ENCODE measurements at regions not wholly inside any gene's neighbourhood (a gene's known extent, or its start where the extent isn't known, plus 50 kb on each side); places are given as distances from the start of the nearest gene placed in this dataset.

GRCh38 chr2:107306881-107307280, 420.9 kb upstream of the ST6GAL2 start:
- DNase-seq (ENCODE audit: low read depth), result no peak

- DNase-seq (ENCODE audit: low read depth), result no peak
Observed at GRCh38 chr2:107308835-107309234, 422.9 kb upstream of the ST6GAL2 start.

- DNase-seq (ENCODE audit: low read depth), result no peak
Observed at GRCh38 chr2:107312240-107312639, 426.3 kb upstream of the ST6GAL2 start.

GRCh38 chr2:107313316-107313715, 427.3 kb upstream of the ST6GAL2 start:
- DNase-seq (ENCODE audit: low read depth), result no peak

- DNase-seq (ENCODE audit: low read depth), result no peak
Observed at GRCh38 chr2:107320881-107321280, 434.9 kb upstream of the ST6GAL2 start.

- DNase-seq (ENCODE audit: low read depth), result no peak
Observed at GRCh38 chr2:107322416-107322815, 436.4 kb upstream of the ST6GAL2 start.

GRCh38 chr2:107323946-107324565, 438.1 kb upstream of the ST6GAL2 start:
- peak; percentile 26 for DNase-seq (ENCODE audit: low read depth)

- DNase-seq (ENCODE audit: low read depth), result peak; percentile 82
Observed at GRCh38 chr2:107325981-107326786, 440.2 kb upstream of the ST6GAL2 start.

- DNase-seq (ENCODE audit: low read depth), result no peak
Observed at GRCh38 chr2:107334306-107334705, 448.3 kb upstream of the ST6GAL2 start.

GRCh38 chr2:107336526-107336925, 450.6 kb upstream of the ST6GAL2 start:
- DNase-seq (ENCODE audit: low read depth), result no peak

- no peak for DNase-seq (ENCODE audit: low read depth)
Observed at GRCh38 chr2:107337209-107337898, 451.4 kb upstream of the ST6GAL2 start.

- no peak for DNase-seq (ENCODE audit: low read depth)
Observed at GRCh38 chr2:107338059-107338458, 452.1 kb upstream of the ST6GAL2 start.

- DNase-seq (ENCODE audit: low read depth), result no peak
Observed at GRCh38 chr2:107338571-107338970, 452.6 kb upstream of the ST6GAL2 start.

GRCh38 chr2:107340955-107341354, 455.0 kb upstream of the ST6GAL2 start:
- no peak for DNase-seq (ENCODE audit: low read depth)

- DNase-seq (ENCODE audit: low read depth), result no peak
Observed at GRCh38 chr2:107349329-107349728, 463.4 kb upstream of the ST6GAL2 start.

- DNase-seq (ENCODE audit: low read depth), result no peak
Observed at GRCh38 chr2:107354175-107354574, 468.2 kb upstream of the ST6GAL2 start.

GRCh38 chr2:107358362-107358761, 468.3 kb upstream of the RGPD4 start:
- no peak for DNase-seq (ENCODE audit: low read depth)

GRCh38 chr2:107359021-107359420, 467.7 kb upstream of the RGPD4 start:
- DNase-seq (ENCODE audit: low read depth), result no peak

- DNase-seq (ENCODE audit: low read depth), result no peak
Observed at GRCh38 chr2:107361751-107362381, 464.8 kb upstream of the RGPD4 start.

- DNase-seq (ENCODE audit: low read depth), result no peak
Observed at GRCh38 chr2:107362993-107363392, 463.7 kb upstream of the RGPD4 start.

- no peak for DNase-seq (ENCODE audit: low read depth)
Observed at GRCh38 chr2:107363806-107364205, 462.9 kb upstream of the RGPD4 start.

- DNase-seq (ENCODE audit: low read depth), result no peak
Observed at GRCh38 chr2:107364361-107364950, 462.2 kb upstream of the RGPD4 start.

Data from forelimb muscle (tissue), 1 donor.